Testis (tissue), 2 donors: ENCODE measurements at regions not wholly inside any gene's neighbourhood (a gene's known extent, or its start where the extent isn't known, plus 50 kb on each side); places are given as distances from the start of the nearest gene placed in this dataset.

ENCODE experiments used
- CTCF ChIP-seq, 3 experiments: fragments of 450-650 bp in 2 of 3; fragments of 200-600 bp in 1 of 3; sonication (generic) in 1 of 3; IDR thresholded peaks; one replicate each; pipeline ENCODE4 v1.5.1; 2016 to 2019; ENCODE audit warnings: antibody characterized with exemption in 3 of 3, mild to moderate bottlenecking in 2 of 3, moderate library complexity in 1 of 3
- POLR2A ChIP-seq: fragments of 450-650 bp; IDR thresholded peaks from one replicate; pipeline ENCODE4 v1.6.1; 2017; ENCODE audit warnings: antibody characterized with exemption, mild to moderate bottlenecking, moderate library complexity

DNA sequence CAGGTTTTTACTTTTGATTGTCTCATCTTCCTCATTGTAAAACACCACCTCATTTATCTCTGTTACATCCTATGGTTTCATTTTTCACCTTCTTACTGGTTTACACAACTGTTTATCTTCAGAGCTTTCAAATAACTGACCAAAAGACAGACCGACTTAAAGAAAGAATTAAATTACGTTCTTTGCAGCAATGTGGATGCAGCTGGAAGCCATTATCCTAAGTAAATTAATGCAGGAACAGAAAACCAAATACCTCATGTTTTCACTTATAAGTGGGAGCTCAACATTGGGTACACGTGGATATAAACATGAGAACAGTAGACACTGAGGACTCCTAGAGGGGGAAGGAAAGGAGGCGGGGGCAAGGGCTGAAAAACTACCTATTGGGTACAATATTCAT, 729.0 kb upstream of the USP15 start:
- TF ChIP-seq CTCF (IDR thresholded peaks at IDR 0.05) (no peak), POLR2A (no peak)
